Activated naive CD8-positive, alpha-beta T cell treated with anti-CD3 and anti-CD28 coated beads, Interleukin-2, amount 50 U/mL, for 24 hours (primary cell): ENCODE measurements at regions not wholly inside any gene's neighbourhood (a gene's known extent, or its start where the extent isn't known, plus 50 kb on each side); places are given as distances from the start of the nearest gene placed in this dataset.

ENCODE experiments used
- ATAC-seq: fragments of 150-1000 bp; cut with Tn5 transposase; one replicate; pipeline ENCODE4 v1.10.0; 2021
- DNase-seq: peaks from one replicate; pipeline ENCODE4 v3.0.0; 2021
- H3K27ac Mint-ChIP-seq: one replicate; pipeline ENCODE4 v1.8.0; 2021; ENCODE audit warnings: mild to moderate bottlenecking, mixed read lengths
- H3K27me3 Mint-ChIP-seq: one replicate; pipeline ENCODE4 v1.8.0; 2021; ENCODE audit warnings: mixed read lengths
- H3K36me3 Mint-ChIP-seq: one replicate; pipeline ENCODE4 v1.8.0; 2021; ENCODE audit warnings: low read depth, mixed read lengths
- H3K4me1 Mint-ChIP-seq: one replicate; pipeline ENCODE4 v1.8.0; 2021; ENCODE audit warnings: mixed read lengths
- H3K4me3 Mint-ChIP-seq: one replicate; pipeline ENCODE4 v1.8.0; 2021; ENCODE audit warnings: mild to moderate bottlenecking, moderate library complexity, mixed read lengths
- H3K9me3 Mint-ChIP-seq: one replicate; pipeline ENCODE4 v1.8.0; 2021; ENCODE audit warnings: mixed read lengths

- Mint-ChIP-seq H3K4me1 (no peaks in the 10 kb centered on the region), H3K27me3 (no peaks in the 10 kb centered on the region), H3K4me3 (no peak overlapping the region), H3K36me3 (no peaks in the 10 kb centered on the region), H3K9me3 (peaks cover 2% of the 10 kb centered on the region), H3K27ac (no peak overlapping the region)
- ATAC-seq (no peak), DNase-seq (peak; percentile 7)
Measured at GRCh38 chr17:12256380-12256995, 235.8 kb downstream of the MAP2K4 start.

GRCh38 chr17:12257176-12257575, 236.5 kb downstream of the MAP2K4 start:
- Mint-ChIP-seq H3K9me3 (peaks cover 9% of the 10 kb centered on the region), H3K4me3 (no peak overlapping the region), H3K4me1 (no peaks in the 10 kb centered on the region), H3K27me3 (no peaks in the 10 kb centered on the region), H3K27ac (no peak overlapping the region), H3K36me3 (no peaks in the 10 kb centered on the region)
- ATAC-seq = no peak
- DNase-seq = no peak

DNA sequence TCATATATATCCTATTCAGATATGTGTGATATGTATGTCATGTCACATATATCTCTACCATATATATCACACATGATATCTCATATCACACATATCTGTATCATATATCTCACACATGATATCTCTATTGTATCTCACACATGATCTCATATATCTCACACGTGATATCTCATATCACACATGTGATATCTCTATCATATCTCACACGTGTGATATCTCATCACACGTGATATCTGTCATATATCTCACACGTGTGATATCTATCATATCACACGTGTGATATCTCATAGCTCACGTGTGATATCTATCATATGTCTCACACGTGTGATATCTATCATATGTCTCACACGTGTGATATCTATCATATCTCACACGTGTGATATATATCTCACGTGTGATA, 240.7 kb downstream of the MAP2K4 start:
- Mint-ChIP-seq H3K36me3 (no peaks in the 10 kb centered on the region), H3K4me3 (no peak overlapping the region), H3K9me3 (peaks cover 12% of the 10 kb centered on the region), H3K27ac (no peak overlapping the region), H3K27me3 (no peaks in the 10 kb centered on the region), H3K4me1 (no peaks in the 10 kb centered on the region)
- no peak for ATAC-seq
- no peak for DNase-seq

- Mint-ChIP-seq H3K27ac (no peak overlapping the region), H3K27me3 (no peaks in the 10 kb centered on the region), H3K4me3 (no peak overlapping the region), H3K4me1 (no peaks in the 10 kb centered on the region), H3K36me3 (no peaks in the 10 kb centered on the region), H3K9me3 (peaks cover 14% of the 10 kb centered on the region)
- no peak for DNase-seq
- ATAC-seq = no peak
Measured at GRCh38 chr17:12269751-12270150, 249.1 kb downstream of the MAP2K4 start.

GRCh38 chr17:12277827-12278226, 257.1 kb downstream of the MAP2K4 start:
- Mint-ChIP-seq H3K4me1 (no peaks in the 10 kb centered on the region), H3K27ac (no peak overlapping the region), H3K9me3 (peaks cover 14% of the 10 kb centered on the region), H3K4me3 (no peak overlapping the region), H3K36me3 (no peaks in the 10 kb centered on the region), H3K27me3 (no peaks in the 10 kb centered on the region)
- DNase-seq = no peak
- ATAC-seq = no peak

- Mint-ChIP-seq H3K27me3 (no peaks in the 10 kb centered on the region), H3K9me3 (peaks cover 4% of the 10 kb centered on the region), H3K4me1 (no peaks in the 10 kb centered on the region), H3K36me3 (no peaks in the 10 kb centered on the region), H3K4me3 (no peak overlapping the region), H3K27ac (no peak overlapping the region)
- ATAC-seq (no peak), DNase-seq (no peak)
Measured at GRCh38 chr17:12282056-12282455, 261.4 kb downstream of the MAP2K4 start.

DNA sequence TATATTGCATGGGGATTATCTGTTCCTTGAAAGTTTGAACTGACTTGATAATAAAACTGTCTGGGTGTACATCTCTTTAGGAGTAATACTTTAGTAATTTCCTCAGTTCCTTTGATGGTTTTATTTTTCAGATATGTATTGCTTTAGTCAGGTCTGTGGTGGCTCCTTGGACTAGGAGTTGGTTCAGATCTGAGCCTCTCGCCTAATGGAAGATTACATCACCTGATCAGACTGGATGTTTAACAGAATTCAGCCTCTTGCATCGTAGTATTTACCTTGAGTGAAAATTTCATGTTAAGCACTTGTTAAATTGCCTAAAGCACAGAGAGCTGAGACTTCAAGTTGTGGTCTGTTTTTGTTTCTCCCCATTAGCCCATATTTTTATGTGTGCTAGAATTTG, 267.3 kb downstream of the MAP2K4 start:
- Mint-ChIP-seq H3K27me3 (no peaks in the 10 kb centered on the region), H3K4me3 (no peak overlapping the region), H3K27ac (no peak overlapping the region), H3K36me3 (no peaks in the 10 kb centered on the region), H3K4me1 (no peaks in the 10 kb centered on the region), H3K9me3 (peaks cover 4% of the 10 kb centered on the region)
- DNase-seq (no peak), ATAC-seq (no peak)

- H3K27me3 Mint-ChIP-seq = no peaks in the 10 kb centered on the region
- H3K27ac Mint-ChIP-seq = no peak overlapping the region
- H3K4me1 Mint-ChIP-seq = no peaks in the 10 kb centered on the region
- ATAC-seq (no peak), DNase-seq (no peak)
- H3K9me3 Mint-ChIP-seq = peaks cover 4% of the 10 kb centered on the region
- no peak overlapping the region for H3K4me3 Mint-ChIP-seq
- no peaks in the 10 kb centered on the region for H3K36me3 Mint-ChIP-seq
Measured at GRCh38 chr17:12290207-12290606, 269.5 kb downstream of the MAP2K4 start.

DNA sequence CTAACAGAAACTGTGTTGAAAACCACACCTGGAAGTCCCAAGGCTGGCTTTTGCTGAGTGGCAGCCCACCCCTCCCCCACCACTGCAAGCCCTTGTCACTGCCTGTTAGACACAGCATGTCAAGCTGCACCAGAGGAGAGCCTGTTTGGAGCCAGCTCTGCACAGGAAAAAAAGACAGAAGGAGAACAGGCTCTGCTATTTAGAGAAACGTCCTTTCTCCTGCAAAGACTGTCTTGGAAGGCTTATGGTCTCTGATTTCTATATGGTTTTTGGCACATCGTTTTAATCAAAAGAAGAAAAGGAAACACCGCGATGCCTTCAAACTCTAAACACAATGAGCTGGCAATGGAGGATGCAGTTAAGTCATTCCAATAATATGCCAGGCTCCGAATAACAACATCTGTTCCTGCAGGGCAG, 275.5 kb downstream of the MAP2K4 start:
- no peaks in the 10 kb centered on the region for H3K36me3 Mint-ChIP-seq
- no peaks in the 10 kb centered on the region for H3K4me1 Mint-ChIP-seq
- ATAC-seq = no peak
- H3K4me3 Mint-ChIP-seq = no peak overlapping the region
- H3K27me3 Mint-ChIP-seq = peaks cover 3% of the 10 kb centered on the region
- H3K9me3 Mint-ChIP-seq = peaks cover 6% of the 10 kb centered on the region
- H3K27ac Mint-ChIP-seq = no peak overlapping the region
- DNase-seq = no peak

DNA sequence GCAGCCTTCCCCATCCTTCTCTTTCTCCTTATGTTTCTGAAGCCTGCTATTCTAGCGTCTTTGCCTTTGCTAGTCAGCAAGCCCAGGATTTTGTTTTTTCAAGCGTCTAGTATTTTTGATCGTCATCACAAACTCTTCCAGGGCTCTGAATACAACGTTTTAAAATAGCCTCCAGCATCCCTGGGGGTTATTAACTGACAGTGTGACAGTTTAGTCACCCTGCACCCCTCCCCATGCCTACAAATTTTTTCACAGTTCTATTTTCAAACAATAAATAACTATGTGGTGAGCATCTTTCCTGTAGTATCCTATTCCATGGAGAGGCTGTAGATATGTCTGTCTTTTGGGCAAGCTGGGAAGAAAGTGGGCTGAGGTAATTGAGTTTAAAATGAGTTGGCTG, 280.9 kb downstream of the MAP2K4 start:
- Mint-ChIP-seq H3K27ac (no peak overlapping the region), H3K36me3 (no peaks in the 10 kb centered on the region), H3K4me3 (no peak overlapping the region), H3K9me3 (peaks cover 16% of the 10 kb centered on the region), H3K27me3 (peaks cover 3% of the 10 kb centered on the region), H3K4me1 (no peaks in the 10 kb centered on the region)
- no peak for ATAC-seq
- no peak for DNase-seq

DNA sequence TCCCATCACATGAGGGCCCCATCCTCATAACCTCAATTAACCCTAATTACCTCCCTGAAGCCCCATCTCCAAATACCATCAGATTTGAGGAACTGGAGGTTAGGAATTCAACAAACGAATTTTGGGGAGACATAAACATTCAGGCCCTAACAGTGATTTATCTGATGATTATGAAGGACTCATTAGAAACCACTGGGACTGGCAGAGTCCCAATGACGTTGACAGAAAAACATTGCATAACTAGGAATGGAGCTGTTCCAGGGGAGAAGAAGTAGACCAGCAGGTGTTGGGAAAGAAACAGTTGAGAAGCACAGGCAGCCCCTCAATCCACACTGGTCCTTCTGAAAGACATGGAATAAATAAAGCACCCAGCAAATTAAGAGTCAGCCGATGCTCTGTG, 282.0 kb downstream of the MAP2K4 start:
- Mint-ChIP-seq H3K4me1 (no peaks in the 10 kb centered on the region), H3K4me3 (no peak overlapping the region), H3K36me3 (no peaks in the 10 kb centered on the region), H3K27me3 (no peaks in the 10 kb centered on the region), H3K9me3 (peaks cover 14% of the 10 kb centered on the region), H3K27ac (no peak overlapping the region)
- DNase-seq (no peak), ATAC-seq (no peak)

DNA sequence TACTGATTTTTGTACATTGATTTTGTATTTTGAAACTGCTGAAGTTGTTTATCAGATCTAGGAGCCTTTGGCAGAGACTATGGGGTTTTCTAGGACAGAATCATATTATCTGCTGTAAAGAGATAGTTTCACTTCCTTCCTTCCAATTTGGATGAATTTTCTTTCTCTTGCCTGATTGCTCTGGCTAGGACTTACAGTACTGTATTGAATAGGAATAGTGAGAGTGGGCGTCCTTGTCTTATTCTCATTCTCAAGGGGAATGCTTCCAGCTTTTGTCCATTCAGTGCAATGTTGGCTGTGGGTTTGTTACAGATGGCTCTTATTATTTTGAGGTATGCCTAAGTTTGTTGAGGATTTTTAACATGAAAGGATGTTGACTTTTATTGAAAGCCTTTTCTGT, 290.1 kb downstream of the MAP2K4 start:
- ATAC-seq = no peak
- H3K36me3 Mint-ChIP-seq = no peaks in the 10 kb centered on the region
- no peak overlapping the region for H3K4me3 Mint-ChIP-seq
- peaks cover 27% of the 10 kb centered on the region for H3K9me3 Mint-ChIP-seq
- H3K27ac Mint-ChIP-seq = no peak overlapping the region
- H3K27me3 Mint-ChIP-seq = no peaks in the 10 kb centered on the region
- no peak for DNase-seq
- H3K4me1 Mint-ChIP-seq = no peaks in the 10 kb centered on the region

DNA sequence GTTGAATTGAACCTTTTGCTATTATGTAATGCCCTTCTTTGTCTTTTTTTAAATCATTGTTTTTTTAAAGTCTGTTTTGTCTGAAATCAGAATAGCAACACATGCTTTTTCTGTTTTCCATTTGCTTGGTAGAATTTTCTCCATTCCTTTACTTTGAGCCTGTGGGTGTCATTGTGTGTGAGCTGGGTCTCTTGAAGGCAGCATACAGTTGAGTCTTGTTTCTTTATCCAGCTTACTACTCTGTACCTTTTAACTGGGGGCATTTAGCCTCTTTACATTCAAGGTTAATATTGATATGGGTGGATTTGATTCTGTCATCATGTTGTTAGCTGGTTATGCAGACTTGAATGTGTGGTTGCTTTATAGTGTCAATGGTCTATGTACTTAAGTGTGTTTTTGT, 292.0 kb downstream of the MAP2K4 start:
- DNase-seq (no peak), ATAC-seq (no peak)
- no peaks in the 10 kb centered on the region for H3K4me1 Mint-ChIP-seq
- no peak overlapping the region for H3K4me3 Mint-ChIP-seq
- peaks cover 27% of the 10 kb centered on the region for H3K9me3 Mint-ChIP-seq
- no peaks in the 10 kb centered on the region for H3K36me3 Mint-ChIP-seq
- no peaks in the 10 kb centered on the region for H3K27me3 Mint-ChIP-seq
- H3K27ac Mint-ChIP-seq = no peak overlapping the region

GRCh38 chr17:12313786-12314185, 293.1 kb downstream of the MAP2K4 start:
- H3K36me3 Mint-ChIP-seq = no peaks in the 10 kb centered on the region
- H3K4me1 Mint-ChIP-seq = no peaks in the 10 kb centered on the region
- no peaks in the 10 kb centered on the region for H3K27me3 Mint-ChIP-seq
- no peak for ATAC-seq
- no peak for DNase-seq
- H3K9me3 Mint-ChIP-seq = peaks cover 27% of the 10 kb centered on the region
- H3K27ac Mint-ChIP-seq = no peak overlapping the region
- no peak overlapping the region for H3K4me3 Mint-ChIP-seq

GRCh38 chr17:12316021-12316420, 295.3 kb downstream of the MAP2K4 start:
- Mint-ChIP-seq H3K9me3 (peaks cover 25% of the 10 kb centered on the region), H3K27ac (no peak overlapping the region), H3K36me3 (no peaks in the 10 kb centered on the region)

More at GRCh38 chr17:12316021-12316420, 295.3 kb downstream of the MAP2K4 start:
- no peaks in the 10 kb centered on the region for H3K4me1 Mint-ChIP-seq
- no peak overlapping the region for H3K4me3 Mint-ChIP-seq
- no peaks in the 10 kb centered on the region for H3K27me3 Mint-ChIP-seq
- no peak for DNase-seq
- ATAC-seq = no peak
